Gastroesophageal sphincter (tissue), 4 donors: ENCODE measurements at regions not wholly inside any gene's neighbourhood (a gene's known extent, or its start where the extent isn't known, plus 50 kb on each side); places are given as distances from the start of the nearest gene placed in this dataset.

Source experiments
- ATAC-seq: fragments of 150-250 bp; one replicate; pipeline ENCODE4 v1.9.1; 2016; ENCODE audit warnings: mild to moderate bottlenecking, moderate library complexity
- H3K27ac ChIP-seq, 4 donors: fragments of 200-600 bp; sonication (generic) in 3 of 4; 1 replicate in 3 of 4; 2 replicates in 1 of 4; pipeline ENCODE4 v1.5.1; 2016 to 2019
- H3K27me3 ChIP-seq: fragments of 200-600 bp; sonication (generic); one replicate; pipeline ENCODE4 v1.5.1; 2019
- H3K36me3 ChIP-seq, 2 donors: fragments of 200-600 bp; sonication (generic); one replicate each; pipeline ENCODE4 v1.5.1; 2019; ENCODE audit warnings: control low read depth in 1 of 2
- H3K4me1 ChIP-seq, 3 donors: fragments of 200-600 bp; sonication (generic); 1 replicate in 2 of 3; 2 replicates in 1 of 3; pipeline ENCODE4 v1.5.1; 2016 to 2019; ENCODE audit warnings: control low read depth in 2 of 3
- H3K4me3 ChIP-seq, 2 donors: fragments of 200-600 bp; sonication (generic); one replicate each; pipeline ENCODE4 v1.5.1; 2019; ENCODE audit warnings: mild to moderate bottlenecking in 1 of 2, moderate library complexity in 1 of 2
- H3K9me3 ChIP-seq, 3 donors: fragments of 200-600 bp; sonication (generic); one replicate each; pipeline ENCODE4 v1.5.1; 2017 to 2019; ENCODE audit warnings: control low read depth in 2 of 3
- CTCF ChIP-seq, 4 experiments: fragments of 200-600 bp in 2 of 4; fragments of 450-650 bp in 2 of 4; sonication (generic) in 1 of 4; IDR thresholded peaks; one replicate each; pipeline ENCODE4 v1.5.1; 2017 to 2019; ENCODE audit warnings: antibody characterized with exemption in 4 of 4, mild to moderate bottlenecking in 2 of 4, moderate library complexity in 2 of 4
- EP300 ChIP-seq: sonication (generic); formaldehyde crosslinking; IDR thresholded peaks from one replicate; pipeline ENCODE4 v1.6.1; 2017; ENCODE audit warnings: antibody characterized with exemption, mild to moderate bottlenecking
- POLR2A ChIP-seq, 2 donors: fragments of 450-650 bp; IDR thresholded peaks; one replicate each; pipeline ENCODE4 v1.6.1; 2017; ENCODE audit warnings: antibody characterized with exemption in 2 of 2, mild to moderate bottlenecking in 2 of 2, moderate library complexity in 1 of 2
- POLR2AphosphoS5 ChIP-seq: sonication (generic); formaldehyde crosslinking; IDR thresholded peaks from one replicate; pipeline ENCODE4 v1.6.1; 2017; ENCODE audit warnings: antibody characterized with exemption
- WGBS, 2 donors: methylation state at CpG; one replicate each; pipeline ENCODE4 v1.1.5; 2018; ENCODE audit warnings: low coverage in 1 of 2; 5-methylcytosine and 5-hydroxymethylcytosine counted together

- WGBS, 2 donors, result 83 to 94% methylated on average over 2 to 3 of the region's 5 CpGs
- Histone ChIP-seq H3K4me1 (peaks cover 0 to 26% (median 4%) of the 10 kb centered on the region in 3 donors), H3K36me3 (no peaks in the 10 kb centered on the region), H3K4me3 (no peak overlapping the region), H3K9me3 (no peaks in the 10 kb centered on the region), H3K27ac (no peak overlapping the region), H3K27me3 (no peaks in the 10 kb centered on the region)
- no peak for ATAC-seq
- TF ChIP-seq POLR2AphosphoS5 (no peak), CTCF (IDR thresholded peaks at IDR 0.05) (no peak), EP300 (no peak), POLR2A (IDR thresholded peaks at IDR 0.05) (no peak)
These were observed 52.2 kb upstream of the ABCA1 start for GRCh38 chr9:104980039-104980654.

GRCh38 chr9:104981543-104982129, 53.7 kb upstream of the ABCA1 start:
- peaks cover 0 to 26% (median 4%) of the 10 kb centered on the region in 3 donors for H3K4me1 ChIP-seq

GRCh38 chr9:104982543-104982942, 54.6 kb upstream of the ABCA1 start:
- Histone ChIP-seq H3K4me1 (peaks cover 0 to 26% (median 4%) of the 10 kb centered on the region in 3 donors), H3K36me3 (no peaks in the 10 kb centered on the region), H3K9me3 (no peaks in the 10 kb centered on the region), H3K27ac (peak overlapping the region in 1 of 4 donors; percentile 9), H3K27me3 (no peaks in the 10 kb centered on the region), H3K4me3 (no peak overlapping the region)
- TF ChIP-seq CTCF (IDR thresholded peaks at IDR 0.05) (no peak), POLR2AphosphoS5 (no peak), POLR2A (IDR thresholded peaks at IDR 0.05) (no peak), EP300 (no peak)
- WGBS, 2 donors, result 67 to 76% methylated on average over 2 to 3 of the region's 3 CpGs
- no peak for ATAC-seq

More at GRCh38 chr9:104981543-104982129, 53.7 kb upstream of the ABCA1 start:
- ATAC-seq, result no peak
- 90 to 94% methylated on average over 5 of the region's 8 CpGs for WGBS, 2 donors
- Histone ChIP-seq H3K36me3 (no peaks in the 10 kb centered on the region), H3K27me3 (no peaks in the 10 kb centered on the region), H3K27ac (no peak overlapping the region), H3K9me3 (no peaks in the 10 kb centered on the region), H3K4me3 (no peak overlapping the region)
- TF ChIP-seq CTCF (IDR thresholded peaks at IDR 0.05) (no peak), POLR2A (IDR thresholded peaks at IDR 0.05) (no peak), POLR2AphosphoS5 (no peak), EP300 (no peak)

- no peak for TF ChIP-seq POLR2A (IDR thresholded peaks at IDR 0.05)
- no peak for TF ChIP-seq POLR2AphosphoS5
- no peak for TF ChIP-seq CTCF (IDR thresholded peaks at IDR 0.05)
- no peak for TF ChIP-seq EP300
- no peak for ATAC-seq
- Histone ChIP-seq H3K36me3 (no peaks in the 10 kb centered on the region), H3K9me3 (no peaks in the 10 kb centered on the region), H3K27ac (peak overlapping the region in 2 of 4 donors; percentile 9 to 45), H3K27me3 (no peaks in the 10 kb centered on the region), H3K4me3 (no peak overlapping the region), H3K4me1 (peaks cover 0 to 26% (median 4%) of the 10 kb centered on the region in 3 donors)
- 22 to 26% methylated on average over 2 to 3 of the region's 3 CpGs for WGBS, 2 donors
These were observed 55.5 kb upstream of the ABCA1 start for GRCh38 chr9:104983491-104983890.

- Histone ChIP-seq H3K36me3 (no peaks in the 10 kb centered on the region), H3K4me3 (no peak overlapping the region), H3K27me3 (no peaks in the 10 kb centered on the region), H3K4me1 (peaks cover 0 to 26% (median 4%) of the 10 kb centered on the region in 3 donors), H3K9me3 (no peaks in the 10 kb centered on the region), H3K27ac (peak overlapping the region in 1 of 4 donors; percentile 45)
- 43 to 45% methylated on average over 5 of the region's 5 CpGs for WGBS, 2 donors
- TF ChIP-seq CTCF (IDR thresholded peaks at IDR 0.05) (no peak), POLR2A (IDR thresholded peaks at IDR 0.05) (no peak), POLR2AphosphoS5 (no peak), EP300 (no peak)
- no peak for ATAC-seq
These were observed 56.2 kb upstream of the ABCA1 start for GRCh38 chr9:104984121-104984520.
